Heart right ventricle (tissue), 16 donors: ENCODE measurements at regions not wholly inside any gene's neighbourhood (a gene's known extent, or its start where the extent isn't known, plus 50 kb on each side); places are given as distances from the start of the nearest gene placed in this dataset.

ENCODE experiments used
- ATAC-seq, 8 donors: fragments of 200-7000 bp; cut with Tn5 transposase; one replicate each; pipeline ENCODE4 v1.9.1; 2020; ENCODE audit warnings: mild to moderate bottlenecking in 8 of 8, moderate library complexity in 8 of 8, moderate number of reproducible peaks in 1 of 8
- DNase-seq, 2 donors: peaks; one replicate each; pipeline ENCODE4 v3.0.0-alpha.2; 2020
- H3K27ac ChIP-seq, 10 donors: fragments of 200-600 bp; sonication (generic) in 2 of 10; one replicate each; pipeline versions ENCODE4 v1.5.0 to v1.8.0; 2020 to 2022; ENCODE audit warnings: mild to moderate bottlenecking in 3 of 10
- H3K27me3 ChIP-seq, 7 donors: fragments of 200-600 bp; one replicate each; pipeline ENCODE4 v1.8.0; 2021 to 2022; ENCODE audit warnings: mild to moderate bottlenecking in 2 of 7
- H3K36me3 ChIP-seq, 9 donors: fragments of 200-600 bp; sonication (generic) in 1 of 9; one replicate each; pipeline versions ENCODE4 v1.5.0 to v1.8.0; 2020 to 2022; ENCODE audit warnings: mild to moderate bottlenecking in 2 of 9
- H3K4me1 ChIP-seq, 9 donors: fragments of 200-600 bp; sonication (generic) in 1 of 9; one replicate each; pipeline versions ENCODE4 v1.5.0 to v1.8.0; 2020 to 2022; ENCODE audit warnings: mild to moderate bottlenecking in 4 of 9
- H3K4me3 ChIP-seq, 10 donors: fragments of 200-600 bp; sonication (generic) in 2 of 10; one replicate each; pipeline versions ENCODE4 v1.5.0 to v1.8.0; 2020 to 2022; ENCODE audit warnings: mild to moderate bottlenecking in 7 of 10, moderate library complexity in 2 of 10
- H3K9me3 ChIP-seq, 11 donors: fragments of 200-600 bp in 10 of 11; sonication (generic) in 2 of 11; one replicate each; pipeline versions ENCODE4 v1.5.0 to v1.8.0; 2013 to 2022; ENCODE audit warnings: mild to moderate bottlenecking in 2 of 11, control low read depth in 1 of 11, moderate library complexity in 1 of 11
- WGBS, 2 donors: extraction: QIAGEN DNeasy Blood & Tissue Kit; methylation state at CpG; one replicate each; pipeline ENCODE4 v1.1.7; 2013; ENCODE audit warnings: inconsistent platforms in 1 of 2; 5-methylcytosine and 5-hydroxymethylcytosine counted together
- intact Hi-C, 10 donors: fragments of 100-400 bp; cut with DNase I; formaldehyde crosslinking; loops; one replicate each; pipeline versions ENCODE4 v1.11.1 to v1.14.2; 2022
- TF ChIP-seq, protein P1 (sequence below), 9 donors: fragments of 200-600 bp; sonication (generic) in 2 of 9; IDR thresholded peaks; one replicate each; pipeline versions ENCODE4 v1.5.0 to v1.8.0; 2021 to 2022; ENCODE audit warnings: antibody characterized with exemption in 9 of 9, mild to moderate bottlenecking in 5 of 9, moderate library complexity in 1 of 9
- donor health status: Arrhythmogenic right ventricular cardiomyopathy.
- donor health status: ischemic (EF 13 %, LVEDD 7.1; RV severe dilation, severe dysfunction).
- donor health status: healthy with polysubstance abuse.
- donor health status: DM: no; HTN: yes; CAD: no.
- donor health status: DM: no; HTN: no; CAD: no.
- donor health status: ischemic (EF 25% LVEDD 6.9; RV normal size, moderate dysfunction).
- donor health status: ischemic (EF 25% LVEDD 5.7; RV mildly dilated, moderate dysfunction).
- donor health status: healthy.
- donor health status: DM: yes; HTN: yes; CAD: no.
- donor health status: Ischemic cardiomyopathy.
- donor health status: ischemic (EF 35%, LVEDD 5.7; RV mildly dilated, moderate dysfunction).
- donor health status: nonischemic (EF 11% LVEDD 7.7; RV severe dilation, severe dysfunction).
- donor health status: DM: yes; HTN: yes; CAD: no.
- donor health status: PGD.
- donor health status: ischemic (EF 29% LVEDD 5.4; RV normal size, mild dysfunction).
- donor health status: nonischemic (EF 23%, LVEDD 6.1; RV moderate dilation, normal function).

DNA sequence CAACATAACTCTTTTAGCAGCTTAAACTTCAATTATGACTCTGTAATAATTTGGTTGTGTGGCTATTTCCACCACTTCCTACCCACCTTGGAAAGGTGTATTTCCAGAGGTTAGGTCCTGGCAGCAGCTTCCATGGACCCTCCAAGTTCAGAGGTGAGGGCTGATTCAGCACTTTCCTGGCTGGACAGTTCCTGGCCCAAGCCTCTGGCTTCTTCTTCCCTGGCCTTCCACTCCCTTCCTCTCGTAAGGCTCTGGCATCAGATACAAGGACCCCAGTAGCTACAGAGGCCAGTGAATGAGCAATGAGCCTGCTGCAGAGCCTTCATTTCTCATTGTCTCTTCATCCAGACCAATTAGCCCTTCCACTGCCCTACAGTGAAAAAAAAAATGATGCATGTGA lies 98.1 kb upstream of the KIRREL3 start:
- TF ChIP-seq, protein P1, sequence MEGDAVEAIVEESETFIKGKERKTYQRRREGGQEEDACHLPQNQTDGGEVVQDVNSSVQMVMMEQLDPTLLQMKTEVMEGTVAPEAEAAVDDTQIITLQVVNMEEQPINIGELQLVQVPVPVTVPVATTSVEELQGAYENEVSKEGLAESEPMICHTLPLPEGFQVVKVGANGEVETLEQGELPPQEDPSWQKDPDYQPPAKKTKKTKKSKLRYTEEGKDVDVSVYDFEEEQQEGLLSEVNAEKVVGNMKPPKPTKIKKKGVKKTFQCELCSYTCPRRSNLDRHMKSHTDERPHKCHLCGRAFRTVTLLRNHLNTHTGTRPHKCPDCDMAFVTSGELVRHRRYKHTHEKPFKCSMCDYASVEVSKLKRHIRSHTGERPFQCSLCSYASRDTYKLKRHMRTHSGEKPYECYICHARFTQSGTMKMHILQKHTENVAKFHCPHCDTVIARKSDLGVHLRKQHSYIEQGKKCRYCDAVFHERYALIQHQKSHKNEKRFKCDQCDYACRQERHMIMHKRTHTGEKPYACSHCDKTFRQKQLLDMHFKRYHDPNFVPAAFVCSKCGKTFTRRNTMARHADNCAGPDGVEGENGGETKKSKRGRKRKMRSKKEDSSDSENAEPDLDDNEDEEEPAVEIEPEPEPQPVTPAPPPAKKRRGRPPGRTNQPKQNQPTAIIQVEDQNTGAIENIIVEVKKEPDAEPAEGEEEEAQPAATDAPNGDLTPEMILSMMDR (IDR thresholded peaks at IDR 0.05): no peak
- intact Hi-C loops: no loop called here
- Histone ChIP-seq H3K4me3 (no peak overlapping the region), H3K9me3 (peaks cover 0 to 14% (median 3%) of the 10 kb centered on the region in 11 donors), H3K27me3 (peaks cover 0 to 14% (median 0%) of the 10 kb centered on the region in 7 donors), H3K36me3 (no peaks in the 10 kb centered on the region), H3K27ac (no peak overlapping the region), H3K4me1 (peaks cover 0 to 4% (median 0%) of the 10 kb centered on the region in 9 donors)
- WGBS, 2 donors: 10 to 21% methylated on average over 1 of the region's 1 CpG
- ATAC-seq (no peak), DNase-seq (no peak)

DNA sequence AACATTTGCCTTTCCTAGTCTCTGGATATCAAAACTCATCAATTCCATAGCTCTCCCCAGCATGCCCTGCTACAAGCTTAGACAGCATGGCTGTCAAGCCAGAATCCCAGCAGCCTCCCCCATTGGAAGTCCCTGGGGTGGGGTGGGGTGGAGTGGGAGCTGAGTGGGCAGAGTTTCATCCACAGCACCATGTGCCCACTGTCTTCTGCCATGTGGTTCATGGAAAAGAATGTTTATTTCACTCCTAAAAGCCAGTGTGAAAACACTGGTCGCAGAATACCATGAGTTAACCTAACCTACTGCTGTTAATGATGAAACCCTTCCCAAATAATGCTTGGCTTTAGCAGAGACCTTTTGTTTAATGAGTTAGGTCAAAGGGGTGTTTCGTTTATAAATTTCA lies 80.2 kb upstream of the KIRREL3 start:
- Histone ChIP-seq H3K27ac (no peak overlapping the region), H3K27me3 (peaks cover 0 to 6% (median under 1%) of the 10 kb centered on the region in 7 donors), H3K9me3 (no peaks in the 10 kb centered on the region), H3K36me3 (no peaks in the 10 kb centered on the region), H3K4me3 (no peak overlapping the region), H3K4me1 (no peaks in the 10 kb centered on the region)
- WGBS, 2 donors: 67 to 68% methylated on average over 2 of the region's 2 CpGs
- intact Hi-C loops: no loop called here
- DNase-seq (no peak), ATAC-seq (no peak)
- TF ChIP-seq, protein P1 (IDR thresholded peaks at IDR 0.05): no peak

DNA sequence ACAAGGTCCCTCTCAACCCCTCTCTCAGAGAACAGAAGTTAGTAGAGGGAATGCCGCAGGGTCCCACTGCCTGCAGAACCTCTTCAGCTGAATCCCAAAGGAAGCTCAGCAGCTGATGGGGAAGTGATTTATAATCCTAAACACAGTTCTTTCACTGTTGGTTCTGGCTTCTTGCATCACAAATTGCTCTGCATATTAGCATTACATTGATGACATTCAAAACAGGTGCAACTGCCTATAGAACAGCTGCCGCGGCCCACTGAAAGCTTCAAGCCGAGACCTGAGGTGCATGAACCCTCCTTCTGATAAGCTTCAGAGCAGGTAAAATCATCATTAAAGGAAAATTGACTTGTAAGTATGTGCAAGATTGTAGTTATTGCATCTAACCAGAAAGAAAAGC lies 75.2 kb upstream of the KIRREL3 start:
- TF ChIP-seq, protein P1 (IDR thresholded peaks at IDR 0.05): no peak
- Histone ChIP-seq H3K4me1 (no peaks in the 10 kb centered on the region), H3K4me3 (no peak overlapping the region), H3K27ac (no peak overlapping the region), H3K27me3 (peaks cover 0 to 13% (median 0%) of the 10 kb centered on the region in 7 donors), H3K9me3 (no peaks in the 10 kb centered on the region), H3K36me3 (no peaks in the 10 kb centered on the region)
- 86 to 93% methylated on average over 4 of the region's 4 CpGs for WGBS, 2 donors
- DNase-seq: no peak
- intact Hi-C loops: no loop called here
- ATAC-seq: no peak

DNA sequence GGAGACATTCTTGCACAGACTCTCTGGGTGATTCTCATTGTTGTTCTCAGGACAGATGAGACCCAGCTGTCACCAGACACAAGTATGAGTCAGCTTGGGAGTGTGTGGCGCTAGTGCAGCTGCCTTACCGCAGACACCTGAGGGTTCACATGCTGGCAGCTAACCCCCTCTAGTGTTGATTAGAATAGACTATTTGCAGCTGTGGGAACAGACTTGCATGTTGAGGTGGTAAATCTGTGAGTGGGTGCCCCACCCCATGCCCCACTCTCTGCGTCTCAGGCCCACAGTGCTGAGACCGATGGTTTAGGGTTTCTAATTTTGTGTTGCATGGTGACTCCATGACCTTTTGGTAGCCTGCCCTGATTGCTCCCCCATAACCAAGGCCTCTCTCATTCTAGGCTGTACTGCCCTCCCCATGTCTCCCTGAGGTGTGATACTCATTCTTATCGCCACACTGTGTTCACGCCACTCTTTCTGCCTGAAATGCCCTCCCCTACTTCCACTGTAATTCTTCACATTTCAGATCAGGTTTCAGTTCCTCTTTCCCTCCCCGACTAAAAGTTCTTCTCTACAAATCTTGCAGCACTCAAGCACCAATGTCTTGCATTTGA lies 73.7 kb upstream of the KIRREL3 start:
- no peak for DNase-seq
- TF ChIP-seq, protein P1 (IDR thresholded peaks at IDR 0.05): peak in 2 of 9 donors; percentile 8 to 9
- 52 to 54% methylated on average over 7 of the region's 7 CpGs for WGBS, 2 donors

More for the DNA sequence above, 73.7 kb upstream of the KIRREL3 start:
- intact Hi-C loops: loop anchor here in 1 of 10 donors (5.0 kb wide), 1 partner anchor 568 kb away; no protein-coding TSS in a partner anchor
- ATAC-seq: peak in 2 of 8 donors; percentile 24 to 29
- H3K27ac ChIP-seq: no peak overlapping the region
- no peak overlapping the region for H3K4me3 ChIP-seq
- H3K4me1 ChIP-seq: no peaks in the 10 kb centered on the region
- H3K36me3 ChIP-seq: no peaks in the 10 kb centered on the region
- H3K27me3 ChIP-seq: peaks cover 0 to 18% (median 1%) of the 10 kb centered on the region in 7 donors
- H3K9me3 ChIP-seq: no peaks in the 10 kb centered on the region
